GM12892 (cell line): ENCODE measurements at regions not wholly inside any gene's neighbourhood (a gene's known extent, or its start where the extent isn't known, plus 50 kb on each side); places are given as distances from the start of the nearest gene placed in this dataset.
"Not testable (repeated sequence)": the region's sequence is repeated elsewhere in the genome, so short reads cannot be mapped to it uniquely, and the experiment has no call there.

Experiments
- POLR2A ChIP-seq: IDR thresholded peaks from 2 replicates; pipeline ENCODE4 v1.6.1; 2011; ENCODE audit warnings: low read depth, low read length, control low read depth
- POLR2AphosphoS5 ChIP-seq: IDR thresholded peaks from 2 replicates; pipeline ENCODE4 v1.6.1; 2011; ENCODE audit warnings: low read depth, low read length, control low read depth

DNA sequence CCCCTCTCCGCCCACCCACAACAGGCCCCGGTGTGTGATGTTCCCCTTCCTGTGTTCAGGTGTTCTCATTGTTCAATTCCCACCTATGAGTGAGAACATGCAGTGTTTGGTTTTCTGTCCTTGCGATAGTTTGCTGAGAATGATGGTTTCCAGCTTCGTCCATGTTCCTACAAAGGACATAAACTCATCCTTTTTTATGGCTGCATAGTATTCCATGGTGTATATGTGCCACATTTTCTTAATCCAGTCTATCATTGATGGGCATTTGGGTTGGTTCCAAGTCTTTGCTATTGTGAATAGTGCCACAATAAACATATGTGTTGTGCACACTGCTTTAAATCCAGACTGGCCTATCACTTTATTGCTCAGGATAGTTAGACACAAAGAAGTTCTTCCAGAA lies 309.1 kb downstream of the MTX2 start:
- TF ChIP-seq POLR2A, POLR2AphosphoS5: not testable (repeated sequence)
